ENCODE measurements at regions not wholly inside any gene's neighbourhood (a gene's known extent, or its start where the extent isn't known, plus 50 kb on each side); places are given as distances from the start of the nearest gene placed in this dataset.

- no peaks in the 10 kb centered on the region for H3K27me3 ChIP-seq
- no peak overlapping the region for H3K4me3 ChIP-seq
- no peaks in the 10 kb centered on the region for H3K9me3 ChIP-seq
- DNase-seq (ENCODE audit: low spot score), result no peak
- H3K4me1 ChIP-seq, result no peaks in the 10 kb centered on the region
- no peak for TF ChIP-seq CTCF (IDR thresholded peaks at IDR 0.05)
- H3K27ac ChIP-seq, result no peak overlapping the region
- no peaks in the 10 kb centered on the region for H3K36me3 ChIP-seq
Observed at GRCh38 chr5:6222899-6223298, 155.4 kb downstream of the MED10 start.

- Histone ChIP-seq H3K27me3 (no peaks in the 10 kb centered on the region), H3K27ac (no peak overlapping the region), H3K36me3 (no peaks in the 10 kb centered on the region), H3K4me3 (no peak overlapping the region), H3K9me3 (no peaks in the 10 kb centered on the region), H3K4me1 (no peaks in the 10 kb centered on the region)
- TF ChIP-seq CTCF (IDR thresholded peaks at IDR 0.05), result no peak
- no peak for DNase-seq (ENCODE audit: low spot score)
Observed at GRCh38 chr5:6222121-6222520, 156.2 kb downstream of the MED10 start.

GRCh38 chr5:6221141-6221626, 157.2 kb downstream of the MED10 start:
- no peak overlapping the region for H3K27ac ChIP-seq
- H3K27me3 ChIP-seq, result no peaks in the 10 kb centered on the region
- H3K4me3 ChIP-seq, result no peak overlapping the region
- DNase-seq (ENCODE audit: low spot score), result no peak
- H3K36me3 ChIP-seq, result no peaks in the 10 kb centered on the region
- no peaks in the 10 kb centered on the region for H3K4me1 ChIP-seq
- TF ChIP-seq CTCF (IDR thresholded peaks at IDR 0.05), result no peak
- H3K9me3 ChIP-seq, result no peaks in the 10 kb centered on the region

GRCh38 chr5:6220346-6221088, 157.8 kb downstream of the MED10 start:
- no peak overlapping the region for H3K4me3 ChIP-seq
- H3K27me3 ChIP-seq, result no peaks in the 10 kb centered on the region
- no peaks in the 10 kb centered on the region for H3K9me3 ChIP-seq
- H3K36me3 ChIP-seq, result no peaks in the 10 kb centered on the region
- no peak overlapping the region for H3K27ac ChIP-seq
- no peak for TF ChIP-seq CTCF (IDR thresholded peaks at IDR 0.05)
- no peaks in the 10 kb centered on the region for H3K4me1 ChIP-seq
- DNase-seq (ENCODE audit: low spot score), result no peak

- no peaks in the 10 kb centered on the region for H3K9me3 ChIP-seq
- H3K4me3 ChIP-seq, result no peak overlapping the region
- no peaks in the 10 kb centered on the region for H3K27me3 ChIP-seq
- DNase-seq (ENCODE audit: low spot score), result no peak
- TF ChIP-seq CTCF (IDR thresholded peaks at IDR 0.05), result no peak
- no peaks in the 10 kb centered on the region for H3K36me3 ChIP-seq
- no peaks in the 10 kb centered on the region for H3K4me1 ChIP-seq
- H3K27ac ChIP-seq, result no peak overlapping the region
Observed at GRCh38 chr5:6218517-6218916, 159.8 kb downstream of the MED10 start.

GRCh38 chr5:6218116-6218515, 160.2 kb downstream of the MED10 start:
- Histone ChIP-seq H3K4me1 (no peaks in the 10 kb centered on the region), H3K4me3 (no peak overlapping the region), H3K27me3 (no peaks in the 10 kb centered on the region), H3K27ac (no peak overlapping the region), H3K9me3 (no peaks in the 10 kb centered on the region), H3K36me3 (no peaks in the 10 kb centered on the region)
- no peak for TF ChIP-seq CTCF (IDR thresholded peaks at IDR 0.05)
- no peak for DNase-seq (ENCODE audit: low spot score)

Data from right atrium auricular region (tissue), 2 donors.